ENCODE measurements at regions not wholly inside any gene's neighbourhood (a gene's known extent, or its start where the extent isn't known, plus 50 kb on each side); places are given as distances from the start of the nearest gene placed in this dataset.

DNA sequence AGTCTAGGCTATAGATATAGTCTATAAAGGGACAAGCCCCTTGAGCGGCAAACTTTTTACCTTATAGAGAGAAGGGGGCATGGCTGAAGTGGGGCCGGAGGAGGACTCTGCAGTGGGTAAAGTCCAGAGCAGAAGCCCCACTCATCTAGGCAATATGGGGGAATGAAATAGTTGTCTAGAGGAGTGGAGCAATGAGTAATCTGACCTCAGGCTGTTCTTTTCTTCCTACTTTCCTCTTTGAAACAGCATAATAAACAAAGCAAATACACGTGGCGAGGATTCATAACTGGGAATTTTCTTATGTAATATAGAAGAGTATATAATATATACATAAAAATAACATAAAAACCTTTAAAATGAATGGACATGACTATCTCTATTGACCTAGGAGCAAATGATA lies 546.4 kb upstream of the ZNF385D start:
- no peak overlapping the region for H2AK5ac ChIP-seq (ENCODE audit: low read depth, low read length)
- no peak overlapping the region for H3K56ac ChIP-seq (replicated peaks; ENCODE audit: insufficient read length, low read depth, low read length)
- H3K27me3 ChIP-seq (replicated peaks in 1 of 4; ENCODE audit: control insufficient read depth in 3 of 4, extremely low read depth in 1 of 4, insufficient read depth in 3 of 4, low read length in 3 of 4): peaks cover 0 to 1% (median 0%) of the 10 kb centered on the region in 4 experiments; a peak in 1 of 7 replicates
- H3K4me1 ChIP-seq (replicated peaks in 1 of 4; ENCODE audit: control insufficient read depth in 3 of 4, insufficient read depth in 4 of 4, low read length in 3 of 4): no peaks in the 10 kb centered on the region
- no peak overlapping the region for H3K4me2 ChIP-seq (ENCODE audit: insufficient read depth in 1 of 2, low read depth in 2 of 2, low read length in 2 of 2)
- ChIA-PET CTCF (ENCODE audit: partially characterized antibody) (interaction anchor here (1.0 kb wide), 1 partner anchor 33 kb away, joined by 3 read pairs; no protein-coding TSS in a partner anchor), POLR2A (ENCODE audit: partially characterized antibody) (no interaction called here)
- no peak overlapping the region for H4K8ac ChIP-seq (ENCODE audit: extremely low read depth, insufficient read depth, low read length)
- H3K79me1 ChIP-seq (ENCODE audit: low read depth, low read length): no peaks in the 10 kb centered on the region
- no peak overlapping the region for H2BK20ac ChIP-seq (ENCODE audit: low read length)
- H3K4me3 ChIP-seq (ENCODE audit: extremely low read depth in 1 of 4, insufficient read depth in 2 of 4, low read depth in 3 of 4, low read length in 4 of 4): no peak overlapping the region
- H3K14ac ChIP-seq (ENCODE audit: insufficient read length): no peak overlapping the region
- no peak overlapping the region for H2BK15ac ChIP-seq (ENCODE audit: low read length)
- TF ChIP-seq TBP (IDR thresholded peaks at IDR 0.05; ENCODE audit: low read depth, low read length) (no peak), BCL11A (IDR thresholded peaks at IDR 0.05; ENCODE audit: low read depth in 2 of 2, low read length in 2 of 2) (no peak), SP4 (IDR thresholded peaks at IDR 0.05; ENCODE audit: low read length) (no peak), RAD21 (IDR thresholded peaks at IDR 0.05 in 1 of 2, conservative IDR thresholded peaks at IDR 0.05 in 1 of 2; ENCODE audit: low read depth in 2 of 2, low read length in 2 of 2) (no peak), YY1 (IDR thresholded peaks at IDR 0.05; ENCODE audit: low read depth, low read length) (no peak), KDM4A (IDR thresholded peaks at IDR 0.05; ENCODE audit: low read depth, low read length, severe bottlenecking) (no peak), JUN (IDR thresholded peaks at IDR 0.05; ENCODE audit: low read depth, low read length) (no peak)
- FAIRE-seq (no peak), DNase-seq (ENCODE audit: low read depth in 1 of 2, low spot score in 2 of 2) (no peak)
- no peaks in the 10 kb centered on the region for H4K20me1 ChIP-seq (replicated peaks in 1 of 2; ENCODE audit: control insufficient read depth in 1 of 2, insufficient read depth in 2 of 2, low read length in 2 of 2)
- H3K4ac ChIP-seq (replicated peaks; ENCODE audit: insufficient read length, low read depth, low read length): no peak overlapping the region
- no peaks in the 10 kb centered on the region for H3K9me3 ChIP-seq (ENCODE audit: insufficient read depth in 2 of 2, low read depth in 1 of 2, low read length in 1 of 2)
- no peak overlapping the region for H2BK120ac ChIP-seq (replicated peaks; ENCODE audit: low read depth, low read length)
- H3K18ac ChIP-seq (ENCODE audit: extremely low read depth, low read length): no peak overlapping the region
- H2BK5ac ChIP-seq (ENCODE audit: low read depth, low read length): no peak overlapping the region
- H3K79me2 ChIP-seq (ENCODE audit: control insufficient read depth in 1 of 2, insufficient read depth in 2 of 2, low read length in 2 of 2): no peaks in the 10 kb centered on the region
- H2AFZ ChIP-seq (ENCODE audit: low read length): no peak overlapping the region
- H3K36me3 ChIP-seq (ENCODE audit: control insufficient read depth in 2 of 4, insufficient read depth in 4 of 4, low read length in 3 of 4): no peaks in the 10 kb centered on the region
- H4K5ac ChIP-seq (ENCODE audit: insufficient read length, low read depth, low read length): no peak overlapping the region
- H4K91ac ChIP-seq (replicated peaks; ENCODE audit: insufficient read length, low read length): no peak overlapping the region
- H2BK12ac ChIP-seq (ENCODE audit: low read depth, low read length): no peak overlapping the region
- no peaks in the 10 kb centered on the region; the same call in 1 of the 2 replicates for H3K23me2 ChIP-seq (ENCODE audit: low read depth, low read length)
- no peak overlapping the region for H3K23ac ChIP-seq (ENCODE audit: insufficient read length)
- H3K27ac ChIP-seq (ENCODE audit: low read depth, low read length): no peak overlapping the region
- WGBS, 2 experiments (ENCODE audit: extremely low coverage in 1 of 2, insufficient coverage in 1 of 2, insufficient read length in 1 of 2, insufficient replicate concordance in 2 of 2, low coverage in 1 of 2, low lambda C conversion rate in 2 of 2, missing lambda C conversion rate in 1 of 2): 95% methylated on average over 4 of the region's 4 CpGs; no CpG with 5 or more reads in 1 of the 2 experiments
- no peak overlapping the region for H3K9ac ChIP-seq (replicated peaks in 1 of 4; ENCODE audit: extremely low read depth in 1 of 4, low read depth in 3 of 4, low read length in 3 of 4)

All from H1 (cell line).